ENCODE measurements at regions not wholly inside any gene's neighbourhood (a gene's known extent, or its start where the extent isn't known, plus 50 kb on each side); places are given as distances from the start of the nearest gene placed in this dataset.

DNA sequence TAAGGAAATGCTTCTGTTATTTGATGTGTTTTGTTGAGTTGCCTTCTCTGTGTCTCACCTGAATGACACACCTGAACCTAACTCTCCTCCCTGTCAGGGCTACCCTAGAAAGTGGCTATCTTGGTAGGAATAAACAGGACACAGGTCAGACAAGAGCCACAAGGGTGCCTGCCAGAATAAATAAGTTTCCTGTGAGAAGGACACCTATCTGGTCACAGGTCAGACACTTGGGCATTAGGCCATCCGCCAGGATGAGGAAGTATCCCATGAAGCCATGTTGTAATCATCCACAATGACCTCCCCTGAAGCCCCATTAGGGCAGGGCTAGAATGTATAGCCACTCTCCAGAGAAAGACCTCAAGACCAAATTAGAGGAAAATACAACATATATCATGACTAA lies 318.8 kb downstream of the ZNF674 start:
- TF ChIP-seq, protein P1, sequence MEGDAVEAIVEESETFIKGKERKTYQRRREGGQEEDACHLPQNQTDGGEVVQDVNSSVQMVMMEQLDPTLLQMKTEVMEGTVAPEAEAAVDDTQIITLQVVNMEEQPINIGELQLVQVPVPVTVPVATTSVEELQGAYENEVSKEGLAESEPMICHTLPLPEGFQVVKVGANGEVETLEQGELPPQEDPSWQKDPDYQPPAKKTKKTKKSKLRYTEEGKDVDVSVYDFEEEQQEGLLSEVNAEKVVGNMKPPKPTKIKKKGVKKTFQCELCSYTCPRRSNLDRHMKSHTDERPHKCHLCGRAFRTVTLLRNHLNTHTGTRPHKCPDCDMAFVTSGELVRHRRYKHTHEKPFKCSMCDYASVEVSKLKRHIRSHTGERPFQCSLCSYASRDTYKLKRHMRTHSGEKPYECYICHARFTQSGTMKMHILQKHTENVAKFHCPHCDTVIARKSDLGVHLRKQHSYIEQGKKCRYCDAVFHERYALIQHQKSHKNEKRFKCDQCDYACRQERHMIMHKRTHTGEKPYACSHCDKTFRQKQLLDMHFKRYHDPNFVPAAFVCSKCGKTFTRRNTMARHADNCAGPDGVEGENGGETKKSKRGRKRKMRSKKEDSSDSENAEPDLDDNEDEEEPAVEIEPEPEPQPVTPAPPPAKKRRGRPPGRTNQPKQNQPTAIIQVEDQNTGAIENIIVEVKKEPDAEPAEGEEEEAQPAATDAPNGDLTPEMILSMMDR (IDR thresholded peaks at IDR 0.05) = no peak
- TF ChIP-seq POLR2A (IDR thresholded peaks at IDR 0.05) = no peak

Data from thyroid gland (tissue), 4 donors.